Fibroblast of pulmonary artery (primary cell): ENCODE measurements at regions not wholly inside any gene's neighbourhood (a gene's known extent, or its start where the extent isn't known, plus 50 kb on each side); places are given as distances from the start of the nearest gene placed in this dataset.

Source experiments
- DNase-seq: peaks from one replicate; pipeline ENCODE4 v3.0.0-alpha.2; 2010; ENCODE audit warnings: low read depth
- H3K4me3 ChIP-seq: replicated peaks from 2 replicates; pipeline ENCODE4 v1.5.1; 2011; ENCODE audit warnings: low read depth, mild to moderate bottlenecking, control low read depth, low read length, moderate library complexity
- CTCF ChIP-seq: IDR thresholded peaks from 2 replicates; pipeline ENCODE4 v1.5.1; 2011; ENCODE audit warnings: mild to moderate bottlenecking, control low read depth, low read length, inconsistent platforms; ENCODE audit errors: missing control alignments

GRCh38 chr1:222087221-222087920 lies 345.5 kb upstream of the DUSP10 start:
- TF ChIP-seq CTCF = no peak
- DNase-seq = no peak
- no peak overlapping the region for H3K4me3 ChIP-seq

GRCh38 chr1:222084996-222085395 lies 343.1 kb upstream of the DUSP10 start:
- peak; percentile 91 for DNase-seq
- H3K4me3 ChIP-seq = no peak overlapping the region
- peak; percentile 17 for TF ChIP-seq CTCF

GRCh38 chr1:222084048-222084447 lies 342.2 kb upstream of the DUSP10 start:
- TF ChIP-seq CTCF = no peak
- no peak for DNase-seq

GRCh38 chr1:222081859-222082258 lies 340.0 kb upstream of the DUSP10 start:
- no peak for DNase-seq
- TF ChIP-seq CTCF = no peak
- H3K4me3 ChIP-seq = no peak overlapping the region

More at GRCh38 chr1:222084048-222084447, 342.2 kb upstream of the DUSP10 start:
- H3K4me3 ChIP-seq = no peak overlapping the region

- no peak overlapping the region for H3K4me3 ChIP-seq
- no peak for TF ChIP-seq CTCF
- DNase-seq = peak; percentile 38
These were observed 337.7 kb upstream of the DUSP10 start for GRCh38 chr1:222079566-222079965.

GRCh38 chr1:222077206-222077605 lies 335.3 kb upstream of the DUSP10 start:
- no peak for DNase-seq
- no peak for TF ChIP-seq CTCF
- H3K4me3 ChIP-seq = no peak overlapping the region

- no peak for TF ChIP-seq CTCF
- no peak for DNase-seq
- H3K4me3 ChIP-seq = no peak overlapping the region
These were observed 332.4 kb upstream of the DUSP10 start for GRCh38 chr1:222074317-222074716.
